NCI-H1092 (cell line): ENCODE measurements at regions not wholly inside any gene's neighbourhood (a gene's known extent, or its start where the extent isn't known, plus 50 kb on each side); places are given as distances from the start of the nearest gene placed in this dataset.
"Not testable (repeated sequence)": the region's sequence is repeated elsewhere in the genome, so short reads cannot be mapped to it uniquely, and the experiment has no call there.

Experiments used
- DNase-seq: peaks from one replicate; lab custom pipeline; 2025; lab: John Stamatoyannopoulos, UW

DNA sequence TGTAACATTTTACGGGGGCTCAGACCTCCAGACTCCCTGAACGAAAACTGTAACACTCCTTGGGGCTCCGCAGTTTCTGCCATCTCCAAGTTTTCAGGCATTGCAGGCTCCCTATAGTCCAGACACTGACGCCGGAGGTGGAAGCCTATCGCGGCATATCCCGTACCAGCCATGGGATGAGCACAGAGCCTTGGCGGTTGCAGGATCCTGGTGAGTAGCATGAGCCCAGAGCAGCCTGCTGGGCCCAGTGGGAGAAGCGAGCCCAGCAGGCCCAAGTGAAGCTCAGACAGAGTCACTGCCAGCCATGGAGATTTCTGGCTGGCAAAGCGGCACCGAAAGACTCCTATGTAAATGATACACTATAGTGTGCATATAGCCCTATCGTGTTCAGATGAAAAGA lies 446.8 kb downstream of the COL11A1 start:
- DNase-seq: no peak

DNA sequence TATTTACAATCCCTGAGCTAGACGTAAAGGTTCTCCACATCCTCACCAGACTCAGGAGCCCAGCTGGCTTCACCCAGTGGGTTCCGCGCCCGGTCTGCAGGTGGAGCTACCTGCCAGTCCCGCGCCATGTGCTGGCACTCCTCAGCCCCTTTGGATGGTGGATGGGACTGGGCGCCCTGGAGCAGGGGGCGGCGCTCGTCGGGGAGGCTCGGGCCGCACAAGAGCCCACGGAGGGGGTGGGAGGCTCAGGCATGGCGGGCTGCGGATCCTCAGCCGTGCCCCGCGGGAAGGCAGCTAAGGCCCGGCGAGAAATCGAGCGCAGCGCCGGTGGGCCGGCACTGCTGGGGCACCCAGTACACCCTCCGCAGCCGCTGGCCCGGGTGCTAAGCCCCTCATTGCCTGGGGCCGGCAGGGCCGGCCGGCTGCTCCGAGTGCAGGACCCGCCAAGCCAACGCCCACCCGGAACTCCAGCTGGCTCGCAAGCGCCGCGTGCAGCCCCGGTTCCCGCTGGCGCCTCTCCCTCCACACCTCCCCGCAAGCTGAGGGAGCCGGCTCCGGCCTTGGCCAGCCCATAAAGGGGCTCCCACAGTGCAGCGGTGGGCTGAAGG lies 448.3 kb downstream of the COL11A1 start:
- not testable (repeated sequence) for DNase-seq

- DNase-seq: no peak
Measured at GRCh38 chr1:102655034-102655433, 453.3 kb downstream of the COL11A1 start.

DNA sequence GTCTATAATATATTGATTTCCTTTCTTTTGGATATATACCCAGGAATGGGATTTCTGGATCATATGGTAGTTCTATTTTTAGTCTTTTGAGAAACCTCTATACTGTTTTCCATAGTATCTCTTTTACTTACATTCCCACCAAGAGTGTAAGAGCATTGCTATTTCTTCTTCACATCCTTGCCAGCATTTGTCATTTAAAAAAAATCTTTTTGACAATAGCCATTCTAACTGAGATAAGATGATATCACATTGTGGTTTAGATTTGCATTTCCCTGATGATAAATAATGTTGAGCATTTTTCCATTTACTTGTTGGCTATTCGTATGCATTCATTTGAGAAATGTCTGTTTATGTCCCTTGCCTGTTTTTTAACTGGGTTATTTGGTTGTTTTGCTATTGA lies 467.4 kb downstream of the COL11A1 start:
- no peak for DNase-seq

DNA sequence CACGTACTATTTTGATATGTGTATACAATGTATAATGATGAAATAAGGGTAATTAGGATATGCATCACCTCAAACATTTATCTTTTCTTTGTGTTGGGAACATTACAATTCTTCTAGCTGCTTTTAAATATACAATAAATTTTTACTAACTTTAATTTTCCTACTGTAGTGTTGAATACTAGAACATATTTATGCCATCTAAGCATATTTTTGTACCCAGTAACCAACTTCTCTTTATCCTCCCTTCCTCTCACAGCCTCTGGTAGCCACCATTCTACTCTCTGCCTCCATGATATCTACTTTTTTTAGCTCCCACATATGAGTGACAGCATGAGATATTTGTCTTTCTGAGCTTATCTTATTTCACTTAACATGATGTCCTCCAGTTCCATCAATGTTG lies 468.0 kb downstream of the COL11A1 start:
- DNase-seq: no peak

DNA sequence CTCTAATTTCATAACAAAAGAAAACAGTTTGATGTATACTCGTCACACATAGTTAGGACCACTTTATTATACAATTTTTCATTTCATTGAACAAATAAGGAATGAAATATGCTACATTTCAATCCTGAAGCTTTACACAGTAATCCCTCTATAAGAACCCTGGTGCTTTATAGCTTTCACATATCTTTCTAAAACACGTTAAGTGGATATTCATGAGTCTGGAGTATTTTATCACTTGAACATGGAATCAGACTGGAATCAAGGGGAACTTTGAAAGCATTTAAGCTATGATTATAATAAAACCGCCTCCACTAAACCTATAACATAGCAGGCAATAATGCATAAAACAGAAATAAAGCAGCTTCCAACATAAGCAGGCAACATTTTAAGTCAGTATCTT lies 476.6 kb downstream of the COL11A1 start:
- DNase-seq: no peak

GRCh38 chr1:102630041-102630440 lies 478.3 kb downstream of the COL11A1 start:
- DNase-seq: no peak

- no peak for DNase-seq
Measured at GRCh38 chr1:102628109-102628613, 480.2 kb downstream of the COL11A1 start.

DNA sequence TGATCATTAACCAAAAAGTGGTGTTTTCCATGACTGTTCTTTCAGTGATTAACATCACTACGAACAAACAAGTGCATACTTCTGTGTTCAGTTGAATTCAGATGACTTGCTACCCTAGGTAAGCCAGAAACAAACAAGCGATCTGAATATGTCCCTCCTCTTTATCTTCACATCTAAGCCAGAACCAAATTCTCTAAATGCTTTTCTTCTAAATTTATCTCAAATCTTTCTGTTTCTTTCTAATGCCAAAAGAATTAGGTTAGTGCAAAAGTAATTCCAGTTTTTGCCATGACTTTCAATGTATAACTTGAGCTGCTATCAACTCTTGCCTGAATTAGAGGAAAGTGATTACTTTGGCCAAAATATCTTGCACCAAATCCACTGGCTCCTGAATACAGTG lies 481.2 kb downstream of the COL11A1 start:
- DNase-seq: no peak

- DNase-seq: no peak
Measured at GRCh38 chr1:102615896-102616295, 492.4 kb downstream of the COL11A1 start.

- no peak for DNase-seq
Measured at GRCh38 chr1:102595106-102595505, 513.2 kb downstream of the COL11A1 start.

DNA sequence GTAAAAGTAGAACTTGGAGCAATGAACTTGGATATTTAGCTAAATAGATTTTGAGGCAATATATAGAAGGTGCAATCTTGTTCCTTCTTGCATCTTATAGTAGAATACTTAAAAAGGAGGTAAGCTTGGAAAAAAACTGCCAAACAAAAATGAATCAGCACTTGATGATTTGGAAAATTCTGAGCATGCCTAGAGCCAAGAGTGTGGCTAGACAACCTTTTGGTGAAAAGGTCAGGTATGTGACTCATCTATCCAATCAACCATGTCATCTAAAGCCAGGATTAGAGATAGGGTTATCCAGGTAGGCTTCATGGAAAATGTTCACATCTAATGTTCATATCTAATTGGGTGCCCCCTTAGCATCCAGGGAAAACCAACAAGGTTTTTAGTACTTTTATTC lies 515.0 kb downstream of the COL11A1 start:
- no peak for DNase-seq

- no peak for DNase-seq
Measured at GRCh38 chr1:102588536-102588935, 519.8 kb downstream of the COL11A1 start.

DNA sequence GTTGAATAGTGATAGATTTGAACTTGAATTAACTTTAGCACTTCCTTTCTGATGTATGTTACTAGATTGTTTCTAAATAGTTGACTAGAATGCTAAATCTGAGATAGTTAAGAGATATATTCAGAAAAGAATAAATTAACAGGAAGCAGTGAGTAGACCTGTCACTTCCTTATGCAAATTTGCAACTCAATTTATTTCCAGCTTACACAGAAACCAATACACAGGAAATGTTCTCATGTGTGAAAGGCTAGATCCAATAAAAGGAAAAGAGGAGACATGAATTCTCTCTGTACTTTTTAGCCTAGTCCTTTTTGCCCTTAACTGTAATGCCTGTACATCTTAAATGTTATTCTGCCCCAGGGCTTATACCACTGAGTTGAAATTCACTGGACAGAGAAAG lies 522.3 kb downstream of the COL11A1 start:
- DNase-seq: no peak

DNA sequence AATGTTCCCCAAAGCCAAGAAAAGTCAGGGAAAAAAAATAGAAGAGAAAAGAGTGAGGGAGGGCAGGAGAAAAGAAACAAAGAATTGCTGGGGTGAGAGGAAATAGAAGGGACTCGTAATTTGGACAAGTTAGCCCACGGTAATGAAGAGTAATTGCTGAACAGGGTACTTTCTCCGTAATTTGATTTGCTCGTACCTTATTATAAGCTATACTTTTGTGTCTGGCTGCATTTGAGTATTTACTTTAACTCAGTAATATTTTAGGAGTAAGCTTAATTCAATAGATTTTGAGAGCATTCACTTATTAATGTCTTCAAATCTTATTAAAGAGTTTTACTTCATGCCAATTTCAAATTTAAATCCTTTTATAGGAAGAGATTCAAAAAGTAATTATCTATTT lies 527.5 kb downstream of the COL11A1 start:
- DNase-seq: no peak

- no peak for DNase-seq
Measured at GRCh38 chr1:102578804-102579203, 529.5 kb downstream of the COL11A1 start.

- DNase-seq: no peak
Measured at GRCh38 chr1:102572637-102573036, 535.7 kb downstream of the COL11A1 start.

DNA sequence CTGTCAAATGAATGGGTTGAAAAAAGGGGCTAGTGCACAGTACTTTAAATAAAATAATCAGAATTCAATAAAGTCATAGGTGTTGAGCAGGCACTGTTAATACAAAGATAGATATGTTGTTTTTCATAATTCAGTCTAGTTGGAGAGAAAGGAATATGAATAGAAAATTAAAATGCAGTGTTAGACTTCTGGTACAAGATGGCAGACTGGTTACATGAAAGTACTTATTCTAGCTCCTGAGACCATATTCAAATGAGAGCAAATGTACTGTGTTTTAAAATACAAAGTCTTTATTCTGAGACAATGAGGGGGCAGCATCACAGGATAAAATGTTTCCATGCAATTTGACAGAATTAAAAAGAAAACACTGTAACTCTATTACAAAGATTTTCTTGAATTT lies 542.1 kb downstream of the COL11A1 start:
- DNase-seq: no peak

GRCh38 chr1:102562380-102562779 lies 545.9 kb downstream of the COL11A1 start:
- DNase-seq: no peak

GRCh38 chr1:102550729-102551384 lies 554.1 kb upstream of the OLFM3 start:
- DNase-seq: no peak

GRCh38 chr1:102546251-102546650 lies 549.5 kb upstream of the OLFM3 start:
- no peak for DNase-seq

DNA sequence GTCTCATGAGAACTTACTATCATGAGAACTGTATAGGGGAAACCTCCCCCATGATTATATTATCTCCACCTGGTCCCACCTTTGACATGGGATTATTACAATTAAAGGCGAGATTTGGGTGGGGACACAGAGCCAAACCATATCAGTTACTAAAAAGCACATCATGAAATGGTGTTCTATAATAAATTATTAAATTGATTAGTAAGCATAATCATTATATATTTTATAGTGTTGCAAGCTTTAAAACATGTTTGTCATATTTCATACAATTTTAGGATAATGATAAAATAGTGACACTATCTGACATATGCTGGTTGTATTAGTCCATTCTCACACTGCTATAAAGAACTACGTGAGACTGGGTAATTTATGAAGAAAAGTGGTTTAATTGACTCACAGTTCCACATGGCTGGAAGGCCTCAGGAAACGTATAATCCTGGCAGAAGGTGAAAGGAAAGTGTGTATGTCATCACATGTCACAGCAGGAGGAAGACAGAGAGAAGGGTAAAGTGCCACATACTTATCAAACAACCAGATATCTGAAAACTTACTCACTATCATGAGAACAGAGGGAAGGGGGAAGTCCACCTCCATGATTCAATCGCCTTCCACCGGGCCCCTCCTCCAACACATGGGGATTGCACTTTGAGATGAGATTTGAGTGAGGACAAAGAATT lies 539.2 kb upstream of the OLFM3 start:
- DNase-seq: no peak

DNA sequence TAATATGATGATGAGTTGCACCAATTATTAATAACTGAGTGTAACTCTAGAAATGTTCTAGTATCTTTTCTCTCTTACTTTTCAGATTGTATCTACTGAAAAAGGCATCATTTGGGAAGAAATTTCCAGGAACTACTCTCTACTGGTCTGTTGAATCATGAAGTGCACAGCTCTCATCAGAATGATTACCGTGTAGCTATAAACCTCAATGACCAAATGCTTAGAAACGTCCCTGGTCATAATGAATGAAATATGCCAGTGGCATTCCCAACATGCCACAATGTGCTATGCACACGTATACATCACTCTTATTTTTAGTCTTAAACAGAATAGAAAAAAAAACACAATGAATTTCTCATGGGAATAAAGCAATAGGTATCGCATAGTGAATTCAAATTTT lies 534.3 kb upstream of the OLFM3 start:
- no peak for DNase-seq
